ENCODE measurements at regions not wholly inside any gene's neighbourhood (a gene's known extent, or its start where the extent isn't known, plus 50 kb on each side); places are given as distances from the start of the nearest gene placed in this dataset.

GRCh38 chr5:169408731-169409130, 107.8 kb upstream of the SLIT3 start:
- TF ChIP-seq CTCF (CRISPR knock-in tag; IDR thresholded peaks at IDR 0.05): no peak
- TF ChIP-seq SRF (IDR thresholded peaks at IDR 0.05; ENCODE audit: low read depth, low read length): no peak
- no peak for TF ChIP-seq ZNF768 (CRISPR knock-in tag; IDR thresholded peaks at IDR 0.05)
- no peak for TF ChIP-seq MAFK (conservative IDR thresholded peaks at IDR 0.05 in 1 of 2, IDR thresholded peaks at IDR 0.05 in 1 of 2; ENCODE audit: low read length in 2 of 2)

Data from HepG2 (cell line).